AG04450 (cell line): ENCODE measurements at regions not wholly inside any gene's neighbourhood (a gene's known extent, or its start where the extent isn't known, plus 50 kb on each side); places are given as distances from the start of the nearest gene placed in this dataset.

Source experiments
- CTCF ChIA-PET: fragments of 300-600, 350-600 bp; formaldehyde crosslinking; extraction: SDS; loops from one replicate; lab custom pipeline; 2022; ENCODE audit warnings: antibody characterized with exemption, inconsistent platforms; lab: Charles Lee
- POLR2A ChIA-PET: fragments of 350-600 bp; formaldehyde crosslinking; extraction: SDS; loops from one replicate; lab custom pipeline; 2021; ENCODE audit warnings: antibody characterized with exemption, inconsistent platforms; lab: Yijun Ruan, JAX
- DNase-seq: peaks from one replicate; pipeline ENCODE4 v3.0.0-alpha.2; 2011; ENCODE audit warnings: low read depth, low spot score
- H3K27ac ChIP-seq: one replicate; pipeline ENCODE4 v1.5.1; 2012; ENCODE audit warnings: low read depth, low read length, control low read depth
- H3K27me3 ChIP-seq: one replicate; pipeline ENCODE4 v1.6.0; 2012; ENCODE audit warnings: low read length; ENCODE audit not compliant: control insufficient read depth, insufficient read depth
- H3K4me3 ChIP-seq: 2 replicates; pipeline ENCODE4 v1.5.1; 2011; ENCODE audit warnings: mild to moderate bottlenecking, low read depth, low read length, control low read depth
- H3K9me3 ChIP-seq: 2 replicates; pipeline ENCODE4 v1.5.1; 2012; ENCODE audit warnings: low read length; ENCODE audit not compliant: control insufficient read depth, insufficient read depth
- CTCF ChIP-seq: IDR thresholded peaks from 2 replicates; pipeline ENCODE4 v1.5.1; 2011; ENCODE audit warnings: low read depth, low read length, control low read depth, inconsistent platforms

- TF ChIP-seq CTCF, result no peak
These were observed 264.8 kb upstream of the SPRY2 start for GRCh38 chr13:80605716-80606115.

GRCh38 chr13:80605011-80605410, 264.1 kb upstream of the SPRY2 start:
- DNase-seq, result no peak
- Histone ChIP-seq H3K9me3 (no peaks in the 10 kb centered on the region), H3K27ac (no peak overlapping the region), H3K27me3 (no peaks in the 10 kb centered on the region), H3K4me3 (no peak overlapping the region)
- CTCF ChIA-PET, result no interaction called here
- POLR2A ChIA-PET, result no interaction called here
- TF ChIP-seq CTCF, result no peak

More at GRCh38 chr13:80605716-80606115, 264.8 kb upstream of the SPRY2 start:
- ChIA-PET POLR2A (no interaction called here), CTCF (no interaction called here)
- DNase-seq, result no peak
- Histone ChIP-seq H3K27ac (no peak overlapping the region), H3K4me3 (no peak overlapping the region), H3K9me3 (no peaks in the 10 kb centered on the region), H3K27me3 (no peaks in the 10 kb centered on the region)

- ChIA-PET POLR2A (no interaction called here), CTCF (no interaction called here)
- no peak for DNase-seq
- no peak for TF ChIP-seq CTCF
- Histone ChIP-seq H3K9me3 (no peaks in the 10 kb centered on the region), H3K27ac (no peak overlapping the region), H3K27me3 (no peaks in the 10 kb centered on the region), H3K4me3 (no peak overlapping the region)
These were observed 263.2 kb upstream of the SPRY2 start for GRCh38 chr13:80604098-80604497.

GRCh38 chr13:80603351-80603750, 262.4 kb upstream of the SPRY2 start:
- H3K4me3 ChIP-seq, result no peak overlapping the region
- TF ChIP-seq CTCF, result no peak
- ChIA-PET POLR2A (no interaction called here), CTCF (no interaction called here)
- H3K27me3 ChIP-seq, result no peaks in the 10 kb centered on the region
- no peak overlapping the region for H3K27ac ChIP-seq
- no peak for DNase-seq
- no peaks in the 10 kb centered on the region for H3K9me3 ChIP-seq

GRCh38 chr13:80599765-80600164, 258.8 kb upstream of the SPRY2 start:
- no peak for DNase-seq
- Histone ChIP-seq H3K4me3 (no peak overlapping the region), H3K27me3 (no peaks in the 10 kb centered on the region), H3K9me3 (no peaks in the 10 kb centered on the region), H3K27ac (no peak overlapping the region)
- TF ChIP-seq CTCF, result no peak
- ChIA-PET POLR2A (no interaction called here), CTCF (no interaction called here)
